HG03039 (cell line): ENCODE measurements at regions not wholly inside any gene's neighbourhood (a gene's known extent, or its start where the extent isn't known, plus 50 kb on each side); places are given as distances from the start of the nearest gene placed in this dataset.

Source experiments
- ATAC-seq: cut with Tn5 transposase; IDR thresholded peaks from one replicate; pipeline ENCODE4 v1.9.1; 2021; ENCODE audit warnings: mild to moderate bottlenecking, moderate library complexity; ENCODE audit not compliant: unreplicated experiment

- ATAC-seq: no peak
Measured at GRCh38 chr4:44861756-44862155, 135.4 kb upstream of the GNPDA2 start.

- ATAC-seq: no peak
Measured at GRCh38 chr4:44859477-44859876, 133.1 kb upstream of the GNPDA2 start.

DNA sequence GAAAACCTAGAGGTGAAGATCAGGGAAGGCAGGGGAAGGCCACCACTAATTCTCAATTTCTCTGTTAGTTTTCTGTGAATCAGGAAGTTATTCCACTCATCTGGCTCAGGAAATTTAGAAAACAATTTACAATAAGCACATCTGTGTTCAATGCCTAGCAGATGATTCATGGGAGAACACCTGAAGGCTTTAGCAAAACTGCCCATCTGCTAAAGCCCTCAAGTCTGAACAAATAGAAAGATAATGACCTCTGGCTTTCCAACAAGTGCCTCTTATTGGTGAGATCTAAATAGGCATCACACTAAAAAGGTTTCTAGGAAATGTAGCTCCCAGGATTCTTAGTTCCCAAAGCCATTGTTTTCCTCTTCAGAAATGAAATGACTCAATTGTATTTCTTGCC lies 122.1 kb upstream of the GNPDA2 start:
- ATAC-seq: no peak

- no peak for ATAC-seq
Measured at GRCh38 chr4:44845993-44846392, 119.6 kb upstream of the GNPDA2 start.

GRCh38 chr4:44845309-44845708 lies 119.0 kb upstream of the GNPDA2 start:
- ATAC-seq: no peak

DNA sequence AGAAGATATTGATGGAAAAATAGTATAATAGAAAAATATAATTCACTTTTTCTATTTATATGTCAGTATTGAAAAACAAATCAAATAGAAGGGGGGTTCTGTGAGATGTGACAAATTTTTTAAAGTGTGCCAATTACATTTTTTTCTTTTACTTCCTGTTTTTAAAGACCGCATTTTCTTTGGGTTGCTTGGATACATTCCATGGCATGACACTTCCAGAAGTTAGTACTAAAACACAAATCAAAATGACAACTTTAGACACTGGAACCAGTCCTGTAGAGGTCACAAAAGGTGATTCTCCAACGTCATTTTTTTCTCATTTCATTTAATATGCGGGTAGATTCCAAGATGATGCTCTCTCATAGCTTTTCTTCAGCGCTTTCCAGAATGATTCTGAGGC lies 116.2 kb upstream of the GNPDA2 start:
- no peak for ATAC-seq

GRCh38 chr4:44817930-44818329 lies 91.6 kb upstream of the GNPDA2 start:
- no peak for ATAC-seq

GRCh38 chr4:44806071-44806470 lies 79.7 kb upstream of the GNPDA2 start:
- no peak for ATAC-seq

DNA sequence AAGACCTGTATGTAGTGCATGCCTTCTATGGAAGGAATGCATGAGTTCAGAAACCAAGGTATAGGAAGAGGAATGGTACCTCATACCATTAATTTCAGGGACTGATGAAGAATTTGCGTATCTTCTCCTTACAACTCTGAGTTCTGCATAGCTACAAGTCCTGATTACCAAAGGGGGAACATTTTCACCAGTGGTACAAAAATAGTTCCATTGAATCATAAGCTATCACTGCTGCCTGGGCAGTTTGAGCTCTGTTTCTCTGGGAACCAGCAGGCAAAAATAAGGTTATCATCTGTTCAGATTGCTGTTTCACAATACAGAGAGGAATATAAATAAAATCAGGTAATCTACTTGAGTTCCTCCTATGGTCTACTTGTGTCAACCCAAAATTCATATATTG lies 77.9 kb upstream of the GNPDA2 start:
- ATAC-seq: no peak

DNA sequence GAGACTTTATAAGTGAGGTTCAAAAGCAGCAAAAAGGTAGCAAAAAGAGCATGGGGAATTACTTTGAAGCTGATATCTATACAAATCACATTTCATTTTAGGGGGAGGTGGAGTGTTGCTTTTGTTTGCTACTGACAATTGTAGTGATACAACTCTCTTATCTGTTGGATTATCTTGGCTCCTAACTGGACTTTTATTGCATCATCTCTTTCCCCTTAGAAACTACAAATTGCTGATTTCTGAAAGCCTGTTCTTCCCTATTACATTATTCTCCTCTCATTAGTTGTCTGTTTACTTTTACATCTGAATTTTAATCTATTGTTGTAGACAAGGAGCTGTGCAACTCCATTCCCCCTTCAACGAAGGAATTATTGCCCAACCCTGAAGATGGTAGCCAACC lies 75.0 kb upstream of the GNPDA2 start:
- ATAC-seq: no peak

DNA sequence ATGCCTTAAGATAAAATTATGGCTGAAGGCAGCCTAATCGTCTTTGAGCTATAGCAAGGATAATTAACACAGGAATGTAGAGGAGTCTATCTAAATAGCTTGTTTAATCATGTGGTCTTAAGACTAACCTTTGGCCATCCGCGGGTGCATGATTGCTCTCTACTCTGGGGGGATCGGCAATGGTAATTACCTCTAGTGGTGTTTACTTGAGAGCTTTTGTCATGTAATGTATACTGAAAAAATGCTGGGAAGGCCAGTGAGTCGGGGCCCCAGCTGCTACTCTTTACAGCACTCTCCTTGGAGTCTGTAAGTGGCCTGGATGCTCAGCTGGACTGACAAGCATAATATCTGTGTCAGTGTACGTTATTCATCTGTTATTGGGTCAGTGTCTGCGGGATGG lies 65.5 kb upstream of the GNPDA2 start:
- ATAC-seq: no peak

GRCh38 chr4:44777115-44777514 lies 50.8 kb upstream of the GNPDA2 start:
- ATAC-seq: no peak
